NCI-H748 treated with DMSO at 0.1 percent for 48 hours (cell line): ENCODE measurements at regions not wholly inside any gene's neighbourhood (a gene's known extent, or its start where the extent isn't known, plus 50 kb on each side); places are given as distances from the start of the nearest gene placed in this dataset.

ENCODE experiments used
- DNase-seq: peaks from one replicate; lab custom pipeline; 2025; lab: John Stamatoyannopoulos, UW

GRCh38 chr11:15584158-15584557 lies 469.4 kb downstream of the INSC start:
- no peak for DNase-seq

GRCh38 chr11:15585602-15586331 lies 471.0 kb downstream of the INSC start:
- no peak for DNase-seq

- no peak for DNase-seq
Measured at GRCh38 chr11:15586741-15587473, 472.2 kb downstream of the INSC start.

- DNase-seq = no peak
Measured at GRCh38 chr11:15589070-15589626, 474.4 kb downstream of the INSC start.

- no peak for DNase-seq
Measured at GRCh38 chr11:15590132-15590531, 475.4 kb downstream of the INSC start.

GRCh38 chr11:15591112-15591537 lies 476.4 kb downstream of the INSC start:
- DNase-seq = no peak

GRCh38 chr11:15594607-15595006 lies 479.9 kb downstream of the INSC start:
- DNase-seq = no peak

- DNase-seq = no peak
Measured at GRCh38 chr11:15599376-15599775, 484.7 kb downstream of the INSC start.

GRCh38 chr11:15602047-15602446 lies 487.3 kb downstream of the INSC start:
- DNase-seq = no peak

GRCh38 chr11:15602785-15603567 lies 488.3 kb downstream of the INSC start:
- DNase-seq = peak; percentile 21

GRCh38 chr11:15605094-15605493 lies 490.4 kb downstream of the INSC start:
- DNase-seq = no peak

GRCh38 chr11:15607361-15608036 lies 492.8 kb downstream of the INSC start:
- DNase-seq = no peak

- DNase-seq = no peak
Measured at GRCh38 chr11:15609445-15609844, 494.7 kb downstream of the INSC start.

GRCh38 chr11:15610881-15611280 lies 496.2 kb downstream of the INSC start:
- DNase-seq = no peak

- no peak for DNase-seq
Measured at GRCh38 chr11:15613251-15613650, 498.5 kb downstream of the INSC start.

- DNase-seq = no peak
Measured at GRCh38 chr11:15613789-15614188, 499.1 kb downstream of the INSC start.

GRCh38 chr11:15615398-15616096 lies 500.8 kb downstream of the INSC start:
- DNase-seq = no peak

- DNase-seq = no peak
Measured at GRCh38 chr11:15616130-15617105, 501.7 kb downstream of the INSC start.

- no peak for DNase-seq
Measured at GRCh38 chr11:15617126-15617525, 502.4 kb downstream of the INSC start.

GRCh38 chr11:15618583-15619032 lies 503.9 kb downstream of the INSC start:
- DNase-seq = no peak
